DMS79 (cell line): ENCODE measurements at regions not wholly inside any gene's neighbourhood (a gene's known extent, or its start where the extent isn't known, plus 50 kb on each side); places are given as distances from the start of the nearest gene placed in this dataset.
"Not testable (repeated sequence)": the region's sequence is repeated elsewhere in the genome, so short reads cannot be mapped to it uniquely, and the experiment has no call there.

Source experiments
- DNase-seq: peaks from one replicate; lab custom pipeline; 2025; lab: John Stamatoyannopoulos, UW

DNA sequence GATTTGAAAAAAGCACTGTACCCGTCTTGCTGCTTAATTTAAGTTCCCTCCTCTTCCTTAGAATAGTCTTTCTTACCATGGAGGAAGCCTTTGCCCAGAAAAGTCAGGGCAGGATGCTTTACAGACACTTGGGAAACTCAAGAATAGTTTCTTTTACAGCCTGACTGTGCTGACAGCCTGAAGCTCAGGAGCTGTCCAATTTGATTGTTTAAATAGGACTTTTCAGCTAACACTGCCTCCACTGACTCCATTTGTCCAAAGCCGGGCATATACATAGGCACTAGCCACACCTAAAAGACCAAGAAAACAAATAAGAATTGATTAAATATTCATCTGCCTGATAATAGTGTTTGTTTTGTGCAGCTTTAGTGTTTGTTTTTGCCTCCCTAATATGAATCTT is 110.9 kb upstream of the L3MBTL4 start:
- no peak for DNase-seq

DNA sequence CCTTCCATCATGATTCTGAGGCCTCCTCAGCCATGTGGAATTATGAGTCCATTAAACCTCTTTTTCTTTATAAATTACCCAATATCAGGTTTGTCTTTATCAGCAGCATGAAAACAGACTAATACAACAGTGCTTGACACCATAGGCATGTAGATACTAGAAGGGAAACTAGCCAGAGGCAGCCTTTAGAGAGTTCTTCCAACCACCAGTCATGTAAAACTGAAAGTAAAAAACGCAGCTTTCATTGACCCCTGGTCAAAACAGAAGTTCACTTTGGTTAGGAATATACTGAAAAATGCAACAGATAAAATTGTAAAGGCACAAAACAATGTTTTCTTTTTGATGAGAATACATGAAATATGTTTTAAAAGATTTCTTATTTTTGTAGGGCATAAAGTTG is 122.8 kb upstream of the L3MBTL4 start:
- DNase-seq: no peak

DNA sequence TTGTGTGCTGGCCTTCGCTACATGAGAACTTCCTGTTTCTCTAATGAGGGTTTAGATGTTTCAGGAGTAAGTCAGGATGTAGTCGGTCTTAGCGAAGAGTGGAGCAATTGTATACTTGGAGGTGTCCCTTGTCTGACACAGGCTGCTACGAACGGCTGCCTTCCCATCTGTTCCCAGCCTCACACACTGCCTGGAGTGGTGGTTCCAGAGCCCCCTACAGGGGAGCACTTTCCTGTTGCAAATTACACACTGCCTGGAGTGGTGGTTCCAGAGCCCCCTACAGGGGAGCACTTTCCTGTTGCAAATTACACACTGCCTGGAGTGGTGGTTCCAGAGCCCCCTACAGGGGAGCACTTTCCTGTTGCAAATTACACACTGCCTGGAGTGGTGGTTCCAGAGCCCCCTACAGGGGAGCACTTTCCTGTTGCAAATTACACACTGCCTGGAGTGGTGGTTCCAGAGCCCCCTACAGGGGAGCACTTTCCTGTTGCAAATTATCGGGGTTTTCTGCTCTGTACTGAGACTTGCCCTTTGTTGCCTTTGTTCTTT is 126.5 kb upstream of the L3MBTL4 start:
- DNase-seq: not testable (repeated sequence)

DNA sequence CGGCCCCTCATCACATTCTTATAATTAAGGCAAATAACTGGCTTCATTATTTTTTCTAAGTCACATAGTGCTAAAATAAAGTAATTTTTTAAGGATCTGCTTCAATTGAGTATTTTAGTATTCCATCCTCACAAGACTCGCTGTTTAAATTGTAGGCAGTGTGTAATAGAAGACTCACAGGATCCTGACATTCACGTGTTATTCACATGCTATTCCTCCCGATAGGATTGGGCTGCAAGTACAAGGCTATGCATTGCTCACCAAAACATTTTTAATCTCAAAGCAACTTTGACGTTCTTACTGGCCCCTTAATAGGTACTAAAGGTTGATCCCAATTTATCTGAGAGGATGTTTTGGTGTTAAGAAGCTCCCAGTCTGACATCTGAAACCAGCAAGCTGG is 127.6 kb upstream of the L3MBTL4 start:
- no peak for DNase-seq

DNA sequence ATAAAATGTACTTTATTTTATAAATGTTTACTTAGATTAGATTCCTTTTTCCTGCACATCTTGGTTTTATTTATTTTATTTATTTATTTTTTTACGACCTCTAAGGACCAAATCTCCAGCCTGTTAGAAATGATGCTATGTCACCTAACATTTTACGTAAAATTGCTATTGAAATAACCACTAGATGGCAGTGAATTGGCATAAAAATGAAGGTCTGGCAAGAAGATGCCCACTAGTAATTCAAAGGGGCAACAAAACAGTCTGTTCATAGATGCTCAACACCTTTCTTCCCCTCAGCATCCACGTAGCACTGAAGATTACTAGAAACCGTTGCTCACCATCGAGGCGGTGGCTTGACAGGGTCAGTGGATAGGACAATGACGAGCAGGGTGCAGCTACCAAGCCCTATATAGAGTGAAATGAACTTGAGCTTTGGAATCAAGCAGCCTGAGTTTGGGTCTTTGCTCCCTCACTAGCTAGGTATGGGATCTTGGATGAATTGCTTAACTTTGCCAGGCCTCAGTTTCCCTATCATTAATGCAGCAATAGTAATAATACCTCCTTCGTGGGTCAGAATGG is 128.7 kb upstream of the L3MBTL4 start:
- peak; percentile 24 for DNase-seq

DNA sequence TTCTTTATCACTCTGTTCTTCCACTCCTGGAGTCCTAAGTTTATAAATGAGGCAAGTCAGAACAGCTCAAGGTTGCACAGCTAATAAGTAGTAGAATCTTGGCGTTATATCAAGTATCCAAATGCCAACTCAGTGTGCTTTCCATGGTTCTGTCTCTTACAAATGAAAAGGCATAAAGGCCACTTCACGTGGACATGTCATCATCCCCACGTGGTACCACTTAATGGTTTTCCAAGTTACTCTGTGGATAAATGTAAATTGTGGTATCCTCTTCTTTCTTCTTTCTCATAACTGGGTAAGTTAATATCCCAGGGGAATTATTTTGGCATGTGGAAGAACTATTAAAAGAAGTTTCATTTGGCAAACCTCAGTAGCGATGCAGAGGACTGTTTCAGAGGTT is 131.5 kb upstream of the L3MBTL4 start:
- peak; percentile 97 for DNase-seq

DNA sequence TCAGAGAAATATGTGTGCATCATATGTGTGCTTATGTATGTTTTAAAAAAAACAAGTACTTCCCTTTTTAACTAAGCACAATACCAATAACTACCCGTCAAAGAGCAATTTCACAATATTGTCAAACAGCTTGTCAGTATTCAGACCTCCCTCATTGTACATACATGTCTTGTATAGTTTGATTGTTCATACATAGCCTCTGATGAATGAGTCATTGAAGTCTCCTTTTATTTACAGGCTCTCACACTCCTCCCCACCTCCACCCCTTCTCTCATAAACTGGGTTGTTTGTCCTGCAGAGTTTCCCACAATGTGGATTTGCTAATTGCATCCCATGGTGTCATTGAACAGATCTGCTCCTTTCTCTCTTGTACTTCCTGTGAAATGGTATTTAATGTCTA is 132.8 kb upstream of the L3MBTL4 start:
- DNase-seq: no peak

DNA sequence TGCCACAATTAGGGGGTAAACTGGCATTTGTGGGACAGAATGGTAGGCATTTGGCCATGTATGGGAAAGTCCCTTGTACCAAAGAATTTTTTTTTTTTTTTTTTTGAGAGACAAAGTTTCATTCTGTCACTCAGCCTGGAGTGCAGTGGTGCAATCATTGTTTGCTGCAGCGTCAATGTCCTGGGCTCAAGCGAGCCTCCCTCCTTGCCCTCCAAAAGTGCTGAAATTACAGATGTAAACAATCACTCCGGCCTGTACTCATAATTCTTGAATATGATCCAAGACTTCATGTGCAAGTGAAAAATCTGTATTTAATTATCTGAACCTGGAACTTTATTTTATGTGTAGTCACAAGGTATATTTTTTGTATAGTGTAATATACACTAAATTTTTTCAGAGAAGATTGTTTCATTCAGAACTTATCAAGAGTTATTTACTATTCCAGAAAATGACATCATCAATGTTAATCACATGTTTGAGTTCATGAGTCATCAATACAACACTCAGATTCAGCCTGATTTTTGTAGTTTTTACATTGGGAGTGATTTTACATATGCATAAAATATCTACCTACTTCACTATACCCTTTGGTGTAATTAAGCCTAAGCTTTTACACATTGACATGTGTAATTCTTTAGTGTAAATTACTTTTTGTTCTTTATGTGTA is 138.7 kb upstream of the L3MBTL4 start:
- DNase-seq: no peak

DNA sequence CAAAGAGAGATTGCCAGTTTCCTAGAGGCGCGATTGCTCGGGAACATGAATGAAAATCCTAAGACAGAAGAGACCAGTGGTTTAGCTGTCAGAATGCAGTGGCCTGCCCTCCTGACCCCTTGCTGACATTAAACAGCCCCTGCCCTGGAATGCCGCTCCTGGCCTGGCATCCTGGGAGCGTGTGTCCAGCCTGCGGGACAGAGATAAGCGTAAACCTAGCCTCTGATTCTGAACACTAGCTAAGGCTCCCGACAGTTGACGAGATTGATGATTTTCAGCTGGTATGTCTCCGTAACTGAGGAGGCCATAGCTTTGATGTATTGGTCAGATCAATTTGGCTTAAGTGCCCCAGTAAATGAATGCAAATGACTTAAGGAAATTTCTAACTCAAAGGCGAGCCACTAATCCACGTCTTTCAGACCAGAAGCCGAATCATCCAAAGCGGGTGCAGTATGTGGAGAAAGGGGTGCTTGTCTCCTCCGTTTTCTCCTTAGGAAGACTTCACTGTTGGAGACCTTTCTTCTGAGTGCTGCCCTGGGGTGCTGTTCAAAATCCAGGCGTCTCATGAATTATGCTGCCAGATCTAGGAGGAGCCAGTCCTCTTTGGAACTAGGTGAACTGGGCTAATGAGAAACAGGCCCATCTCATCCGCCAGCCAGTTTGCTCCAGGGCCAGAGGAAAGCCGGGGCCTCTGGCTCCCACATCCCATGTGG is 142.5 kb upstream of the L3MBTL4 start:
- no peak for DNase-seq

DNA sequence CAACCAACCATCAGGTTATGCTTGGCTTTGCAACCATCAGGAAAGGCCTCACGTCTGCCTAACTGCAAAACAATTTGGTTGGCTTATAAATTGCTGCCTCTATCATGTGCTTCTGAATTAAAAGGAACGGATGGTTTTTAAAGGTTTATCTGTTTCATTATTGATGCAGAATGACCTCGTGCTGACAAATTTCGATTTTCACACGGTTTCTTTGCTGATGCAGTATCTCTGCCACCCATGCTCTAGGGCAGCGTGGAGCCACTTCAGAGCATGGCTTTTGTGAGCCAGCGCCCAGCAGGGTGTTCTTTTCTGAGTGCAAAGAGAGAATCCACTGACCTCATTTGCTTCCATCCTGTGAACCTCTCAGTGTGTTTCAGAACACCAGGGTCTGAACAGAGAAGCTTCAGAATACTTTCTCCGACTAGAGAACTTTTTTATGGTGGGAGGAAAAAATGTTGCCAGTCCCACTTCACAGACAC is 143.1 kb upstream of the L3MBTL4 start:
- no peak for DNase-seq

DNA sequence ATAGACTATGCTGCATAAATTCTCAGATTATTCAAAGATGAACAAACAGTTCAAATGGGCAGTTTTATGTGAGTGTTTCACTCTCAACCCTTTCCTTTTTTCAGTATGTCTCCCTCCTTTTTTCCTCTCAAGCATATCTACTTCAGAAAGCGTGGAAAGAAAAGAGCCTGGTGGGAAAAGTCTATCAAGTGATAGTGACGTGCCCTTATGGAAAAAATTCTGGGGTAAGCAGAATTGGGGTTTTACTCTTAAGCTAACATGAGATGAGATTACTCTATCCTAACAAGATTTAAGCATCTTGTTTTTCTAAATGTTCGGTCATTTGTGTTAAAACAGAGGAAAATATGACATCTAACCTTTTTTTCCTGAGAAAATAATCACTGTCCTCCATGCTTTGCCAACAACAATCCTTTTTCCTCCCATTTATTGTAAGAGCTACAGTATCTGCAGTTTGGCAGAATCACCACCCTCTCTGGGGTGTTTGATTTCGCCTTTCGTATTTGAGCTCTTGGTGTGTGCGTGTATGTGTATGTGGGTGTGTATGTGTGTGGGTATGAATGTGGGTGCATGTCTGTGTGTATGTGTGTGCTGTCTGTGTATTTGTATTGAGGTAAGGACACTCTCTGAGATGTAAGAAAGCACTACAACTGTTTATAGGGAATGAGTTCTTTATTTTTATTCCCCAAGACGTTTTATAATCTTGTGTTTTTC is 143.9 kb upstream of the L3MBTL4 start:
- DNase-seq: no peak

DNA sequence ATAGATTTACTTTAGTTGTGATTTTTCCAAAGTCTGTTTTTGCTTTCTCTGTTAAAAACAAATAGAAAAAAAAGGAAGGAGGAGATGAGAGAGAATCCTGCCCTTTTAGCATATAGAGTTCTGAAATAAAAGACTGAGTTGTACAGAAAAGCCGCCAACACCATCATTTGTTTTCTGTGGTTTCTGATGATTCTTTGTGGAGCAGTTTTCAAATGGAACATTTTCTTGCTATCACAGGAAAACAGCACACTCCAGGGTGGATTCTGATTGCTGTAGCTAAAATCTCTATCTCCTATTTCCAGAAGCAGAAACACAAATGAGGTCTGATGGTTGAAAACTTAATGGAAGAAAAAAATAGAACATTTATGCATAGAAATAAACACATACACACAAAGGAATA is 144.6 kb upstream of the L3MBTL4 start:
- no peak for DNase-seq

DNA sequence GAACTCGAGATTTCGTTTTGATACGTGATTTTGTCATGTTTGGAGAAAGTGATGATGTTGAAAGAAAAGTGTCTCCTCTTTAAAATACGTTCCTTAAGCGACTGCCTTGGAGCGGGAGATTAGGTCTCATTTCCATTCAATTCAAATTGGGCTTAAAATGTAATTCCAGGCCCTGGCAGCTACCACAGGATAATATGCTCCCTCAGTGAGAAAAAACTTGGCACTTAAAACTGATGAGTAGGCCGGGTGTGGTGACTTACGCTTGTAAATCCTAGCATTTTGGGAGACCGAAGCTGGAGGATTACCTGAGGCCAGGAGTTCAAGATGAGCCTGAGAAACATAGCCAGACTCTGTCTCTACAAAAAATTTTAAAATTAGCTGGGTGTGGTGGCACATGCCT is 146.3 kb upstream of the L3MBTL4 start:
- DNase-seq: no peak

DNA sequence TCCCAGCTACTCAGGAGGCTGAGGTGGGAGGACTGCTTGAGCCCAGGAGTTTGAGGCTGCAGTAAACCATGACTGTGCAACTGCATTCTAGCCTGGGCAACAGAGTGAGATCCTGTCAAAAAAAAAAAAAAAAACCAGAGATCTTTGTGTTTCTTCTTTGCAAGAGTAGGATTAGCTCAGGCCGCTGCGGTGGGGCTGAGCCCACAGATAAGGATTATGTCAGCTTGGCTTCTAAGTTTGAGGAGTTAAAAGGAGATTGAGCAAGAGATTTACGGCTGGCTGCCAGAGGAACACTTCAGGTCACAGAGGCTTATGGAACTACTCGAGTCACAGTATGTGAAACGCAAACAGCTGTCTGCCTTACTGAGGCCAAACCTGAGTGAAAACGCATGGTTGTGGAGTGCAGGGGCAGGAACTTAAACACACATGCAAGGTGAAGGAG is 146.7 kb upstream of the L3MBTL4 start:
- DNase-seq: peak; percentile 88

DNA sequence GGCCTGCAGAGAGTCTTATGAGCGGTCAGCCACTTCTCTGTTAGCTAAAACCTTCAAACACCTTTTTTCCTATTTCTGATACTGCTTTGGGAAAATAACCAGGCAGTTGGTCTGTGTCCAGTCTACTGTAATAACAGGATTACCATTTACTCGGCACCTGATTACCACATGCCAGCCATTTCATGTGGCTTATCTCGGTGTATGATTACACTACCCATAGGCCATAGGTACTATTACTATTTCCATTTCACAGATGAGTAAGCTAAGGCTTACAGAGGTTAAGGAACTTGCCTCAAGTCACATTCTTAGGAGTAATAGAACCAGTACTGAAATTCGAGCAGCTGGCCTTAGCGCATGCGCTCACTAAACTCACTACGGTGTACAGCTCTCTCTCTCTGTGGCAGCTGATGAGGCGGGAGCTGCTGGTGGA is 147.2 kb upstream of the L3MBTL4 start:
- no peak for DNase-seq

DNA sequence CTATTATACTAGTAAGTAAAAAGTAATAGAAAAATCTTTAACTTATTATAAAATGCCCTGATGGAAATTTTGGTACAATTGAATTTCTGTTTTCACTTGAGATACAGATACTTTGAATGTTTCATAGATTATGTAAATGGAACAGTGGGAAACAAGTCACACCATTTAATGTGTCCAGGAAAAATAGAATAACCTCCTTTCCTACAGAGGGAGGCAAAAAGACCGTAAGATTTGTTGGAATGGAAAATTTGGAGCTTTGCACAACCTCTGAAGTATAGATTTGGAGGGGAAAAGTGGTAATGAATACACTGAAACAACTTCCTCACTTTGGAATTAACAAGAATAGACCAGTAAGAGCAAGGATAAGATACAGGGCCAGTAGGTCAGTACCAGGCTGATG is 149.2 kb upstream of the L3MBTL4 start:
- DNase-seq: no peak

DNA sequence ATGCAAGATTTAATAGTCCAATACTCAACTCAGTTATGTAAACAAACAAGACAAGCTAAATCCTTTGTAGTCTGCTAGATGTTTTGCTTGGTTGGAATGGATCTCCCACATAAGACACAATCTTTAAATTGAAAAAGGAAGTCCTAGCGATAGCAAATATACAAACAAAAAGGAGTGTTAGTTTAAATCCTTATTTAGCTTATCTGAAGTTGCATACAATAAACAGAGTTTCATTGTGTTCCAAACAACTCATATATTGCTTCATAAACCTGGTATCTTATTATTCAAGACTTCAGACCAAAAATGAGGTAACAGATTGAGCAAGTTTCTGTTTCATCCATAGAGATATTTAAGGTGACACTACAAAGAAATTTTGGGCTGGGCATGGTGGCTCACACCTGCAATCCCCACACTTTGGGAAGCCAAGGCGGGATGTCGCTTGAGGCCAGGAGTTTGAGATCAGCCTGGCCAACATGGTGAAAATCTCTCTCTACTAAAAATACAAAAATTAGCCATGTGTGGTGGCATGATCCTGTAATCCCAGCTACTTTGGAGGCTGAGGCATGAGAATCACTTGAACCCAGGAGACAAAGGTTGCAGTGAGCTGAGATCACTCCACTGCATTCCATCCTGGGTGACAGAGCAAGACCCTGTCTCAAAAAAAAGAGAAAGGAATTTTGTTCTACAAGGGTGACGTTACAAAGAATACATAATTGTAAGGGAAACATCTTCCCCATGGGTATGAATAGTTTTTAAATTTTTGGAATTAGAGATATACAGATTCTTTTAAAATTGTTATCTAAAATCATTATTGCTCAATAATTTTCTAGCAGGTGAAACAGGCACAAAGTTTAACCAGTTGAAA is 150.5 kb upstream of the L3MBTL4 start:
- no peak for DNase-seq

DNA sequence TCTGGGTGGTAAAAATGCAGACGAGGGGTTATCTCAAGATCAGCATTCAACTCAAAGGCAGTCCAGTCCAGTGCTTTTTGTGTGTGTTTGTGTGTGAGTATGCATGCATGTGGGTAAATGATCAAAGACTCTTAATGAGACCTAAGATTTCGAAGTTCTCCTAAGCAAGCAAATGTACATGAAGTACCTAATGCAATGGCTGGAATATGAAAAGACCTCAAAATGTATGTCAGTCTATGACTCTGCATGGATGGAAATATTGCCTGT is 151.0 kb upstream of the L3MBTL4 start:
- no peak for DNase-seq

DNA sequence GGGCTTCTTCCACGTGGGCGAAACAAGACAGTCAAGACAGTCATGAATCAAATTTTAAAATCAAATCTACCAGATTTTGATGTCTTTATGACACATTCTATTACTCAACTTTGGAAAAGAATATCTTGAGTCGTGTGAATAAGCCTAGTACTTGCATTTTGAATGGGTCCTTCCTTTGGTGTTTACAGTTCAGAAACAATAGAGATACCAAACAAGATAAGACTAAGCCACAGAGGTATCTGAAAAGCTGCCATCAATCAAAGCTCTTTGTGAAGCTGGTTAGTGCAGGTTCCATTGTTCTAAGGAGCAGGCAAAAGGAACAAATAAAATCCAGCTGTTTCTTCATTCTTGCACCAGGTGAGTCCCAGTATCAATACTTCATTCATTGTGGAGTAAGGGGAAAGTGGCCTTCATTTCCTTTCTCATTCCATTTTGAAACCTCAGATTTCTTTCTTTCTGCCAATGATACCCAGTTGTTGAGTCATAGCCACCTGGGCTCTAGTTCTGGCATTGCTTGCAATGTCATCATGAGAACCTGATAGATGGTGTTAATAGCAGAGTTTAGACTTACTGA is 151.7 kb upstream of the L3MBTL4 start:
- no peak for DNase-seq

DNA sequence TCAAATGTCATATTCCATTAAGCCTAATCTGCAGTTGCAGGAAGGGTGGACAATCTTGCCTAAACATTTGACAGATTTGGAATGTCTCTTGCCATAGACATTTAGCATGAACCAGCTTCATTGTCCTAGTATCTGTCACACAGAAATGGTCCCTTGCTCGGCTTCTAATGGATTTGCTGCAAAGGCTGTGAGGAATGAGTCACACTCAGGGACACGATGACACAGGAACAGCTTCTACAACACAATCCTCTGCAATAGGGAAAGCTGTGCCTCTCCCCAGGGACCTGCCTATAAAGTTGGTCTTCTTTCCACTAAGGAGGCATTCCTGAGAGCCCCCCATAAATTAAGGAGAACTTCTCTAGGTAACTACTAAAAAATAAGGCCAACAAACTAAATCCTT is 155.1 kb upstream of the L3MBTL4 start:
- DNase-seq: no peak

DNA sequence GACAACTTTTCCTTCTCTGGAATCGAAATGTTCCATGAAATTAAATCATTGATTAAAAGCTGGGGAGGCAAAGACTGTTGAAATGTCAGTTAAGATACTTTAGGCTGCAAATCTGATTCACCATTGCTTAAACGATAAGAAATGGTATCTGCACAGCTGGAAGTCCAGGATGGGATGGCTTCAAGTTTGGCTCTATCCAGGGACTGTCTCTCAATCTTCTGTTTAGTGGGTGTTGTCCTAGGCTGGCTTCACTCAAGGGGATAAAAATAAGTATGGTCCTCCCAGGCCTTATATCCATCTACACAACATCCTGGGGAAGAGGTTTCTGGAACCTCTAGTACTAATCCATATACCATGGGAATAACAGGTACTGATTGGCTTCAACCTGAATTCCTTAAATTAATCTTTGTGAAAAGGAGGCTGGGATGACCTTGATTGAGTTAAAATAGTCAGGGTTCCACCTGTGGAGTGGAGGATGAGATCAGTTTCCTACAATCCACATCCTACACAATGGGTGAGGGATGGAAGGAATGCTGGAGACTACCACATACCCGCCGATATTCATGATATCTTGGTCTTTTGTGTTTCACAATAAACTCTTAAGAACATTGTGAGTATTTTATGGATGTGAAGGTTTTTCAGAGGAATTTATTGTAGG is 156.0 kb upstream of the L3MBTL4 start:
- no peak for DNase-seq
